HL-60 (cell line): ENCODE measurements at regions not wholly inside any gene's neighbourhood (a gene's known extent, or its start where the extent isn't known, plus 50 kb on each side); places are given as distances from the start of the nearest gene placed in this dataset.
"Not testable (repeated sequence)": the region's sequence is repeated elsewhere in the genome, so short reads cannot be mapped to it uniquely, and the experiment has no call there.

Experiments used
- DNase-seq, 2 experiments: peaks; one replicate each; pipeline ENCODE4 v3.0.0-alpha.2; 2010 to 2020; ENCODE audit warnings: low read depth in 1 of 2, low spot score in 1 of 2
- H3K27ac ChIP-seq: fragments of 250-450 bp; sonication (Bioruptor Pico); replicated peaks from 2 replicates; pipeline ENCODE4 v1.5.1; 2020; ENCODE audit warnings: mild to moderate bottlenecking, moderate library complexity
- H3K27me3 ChIP-seq: fragments of 250-450 bp; sonication (Bioruptor Pico); 2 replicates; pipeline ENCODE4 v1.5.1; 2021; ENCODE audit warnings: mild to moderate bottlenecking, moderate library complexity; ENCODE audit not compliant: insufficient read depth, poor library complexity, severe bottlenecking
- H3K4me3 ChIP-seq: replicated peaks from 2 replicates; pipeline ENCODE4 v1.5.1; 2011; ENCODE audit warnings: mild to moderate bottlenecking, control low read depth, low read length; ENCODE audit not compliant: insufficient read depth
- CTCF ChIP-seq: IDR thresholded peaks from one replicate; pipeline ENCODE4 v1.5.1; 2011; ENCODE audit warnings: low read length, control low read depth, inconsistent platforms; ENCODE audit not compliant: insufficient read depth
- GABPA ChIP-seq: IDR thresholded peaks from 2 replicates; pipeline ENCODE4 v1.6.1; 2012; ENCODE audit warnings: low read depth
- POLR2AphosphoS5 ChIP-seq: IDR thresholded peaks from 2 replicates; pipeline ENCODE4 v1.6.1; 2012; ENCODE audit warnings: low read depth
- REST ChIP-seq: IDR thresholded peaks from 2 replicates; pipeline ENCODE4 v1.6.1; 2012; ENCODE audit warnings: low read depth; ENCODE audit not compliant: insufficient replicate concordance
- SPI1 ChIP-seq: IDR thresholded peaks from 2 replicates; pipeline ENCODE4 v1.6.1; 2012; ENCODE audit warnings: low read depth, mild to moderate bottlenecking, borderline replicate concordance

GRCh38 chr13:20311022-20311421 lies 78.9 kb upstream of the GJB6 start:
- no peaks in the 10 kb centered on the region for H3K27me3 ChIP-seq
- H3K4me3 ChIP-seq, result no peak overlapping the region
- DNase-seq, result no peak
- TF ChIP-seq POLR2AphosphoS5 (no peak), CTCF (no peak), GABPA (no peak), REST (no peak), SPI1 (no peak)
- no peak overlapping the region for H3K27ac ChIP-seq

- no peak for TF ChIP-seq CTCF
- no peak for TF ChIP-seq REST
- TF ChIP-seq GABPA, result no peak
- TF ChIP-seq POLR2AphosphoS5, result no peak
- no peak for TF ChIP-seq SPI1
- no peak overlapping the region for H3K27ac ChIP-seq
- H3K27me3 ChIP-seq, result peaks cover 10% of the 10 kb centered on the region
Measured at GRCh38 chr13:20306039-20306438, 73.9 kb upstream of the GJB6 start.

GRCh38 chr13:20305587-20305986 lies 73.5 kb upstream of the GJB6 start:
- TF ChIP-seq GABPA (no peak), SPI1 (no peak), POLR2AphosphoS5 (no peak), CTCF (no peak), REST (no peak)

More at GRCh38 chr13:20306039-20306438, 73.9 kb upstream of the GJB6 start:
- DNase-seq, result no peak
- H3K4me3 ChIP-seq, result no peak overlapping the region

GRCh38 chr13:20304061-20304460 lies 71.9 kb upstream of the GJB6 start:
- H3K27me3 ChIP-seq, result peaks cover 19% of the 10 kb centered on the region
- DNase-seq, H3K27ac ChIP-seq, H3K4me3 ChIP-seq: not testable (repeated sequence)

More at GRCh38 chr13:20305587-20305986, 73.5 kb upstream of the GJB6 start:
- Histone ChIP-seq H3K27ac (no peak overlapping the region), H3K27me3 (peaks cover 14% of the 10 kb centered on the region), H3K4me3 (no peak overlapping the region)
- no peak for DNase-seq
